GM21367 (cell line): ENCODE measurements at regions not wholly inside any gene's neighbourhood (a gene's known extent, or its start where the extent isn't known, plus 50 kb on each side); places are given as distances from the start of the nearest gene placed in this dataset.
"Not testable (repeated sequence)": the region's sequence is repeated elsewhere in the genome, so short reads cannot be mapped to it uniquely, and the experiment has no call there.

Source experiments
- ATAC-seq: cut with Tn5 transposase; IDR thresholded peaks from one replicate; pipeline ENCODE4 v1.9.1; 2021; ENCODE audit not compliant: unreplicated experiment

DNA sequence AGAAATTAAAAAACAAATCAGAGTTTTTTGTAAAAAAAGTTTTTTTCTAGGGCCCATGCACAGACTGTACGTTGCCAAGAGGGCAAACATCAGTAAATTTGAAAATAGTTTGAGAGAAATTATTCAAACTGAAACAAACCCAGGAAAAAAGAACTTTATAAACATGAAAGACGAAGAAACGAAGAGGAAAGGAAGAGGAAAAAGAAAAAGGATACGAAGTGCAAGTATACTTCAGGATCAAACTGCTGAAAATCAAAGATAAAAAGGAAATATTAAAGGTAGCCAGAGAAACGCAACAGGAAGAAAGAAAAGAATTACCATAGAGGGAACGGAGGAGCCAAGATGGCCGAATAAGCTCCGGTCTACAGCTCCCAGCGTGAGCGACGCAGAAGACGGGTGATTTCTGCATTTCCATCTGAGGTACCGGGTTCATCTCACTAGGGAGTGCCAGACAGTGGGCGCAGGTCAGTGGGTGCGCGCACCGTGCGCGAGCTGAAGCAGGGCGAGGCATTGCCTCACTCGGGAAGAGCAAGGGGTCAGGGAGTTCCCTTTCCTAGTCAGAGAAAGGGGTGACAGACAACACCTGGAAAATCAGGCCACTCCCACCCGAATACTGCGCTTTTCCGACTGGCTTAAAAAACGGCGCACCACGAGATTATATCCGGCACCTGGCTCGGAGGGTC lies 94.4 kb upstream of the GAS1 start:
- ATAC-seq, result not testable (repeated sequence)

DNA sequence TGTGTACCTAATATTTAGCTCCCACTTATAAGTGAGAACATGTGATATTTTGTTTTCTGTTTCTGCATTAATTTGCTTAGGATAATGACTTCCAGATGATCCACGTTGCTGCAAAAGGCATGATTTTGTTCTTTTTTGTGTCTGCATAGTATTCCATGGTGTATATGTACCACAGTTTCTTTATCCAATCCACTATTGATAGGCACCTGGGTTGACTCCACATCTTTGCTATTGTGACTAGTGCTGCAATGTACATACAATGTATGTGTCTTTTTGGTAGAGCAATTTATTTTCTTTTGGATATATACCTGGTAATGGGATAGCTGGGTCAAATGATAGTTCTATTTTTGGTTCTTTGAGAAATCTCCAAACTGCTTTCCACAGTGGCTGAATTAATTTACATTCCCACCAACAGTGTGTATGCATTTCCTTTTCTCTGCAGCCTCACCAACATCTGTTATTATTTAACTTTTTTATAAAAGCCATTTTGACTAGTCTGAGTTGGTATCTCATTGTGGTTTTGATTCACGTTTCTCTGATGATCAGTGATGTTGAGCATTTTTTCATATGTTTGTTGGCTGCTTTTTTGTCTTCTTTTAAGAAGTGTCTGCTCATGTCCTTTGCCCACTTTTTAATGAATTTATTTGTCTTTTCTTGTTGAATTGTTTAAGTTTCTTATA lies 102.8 kb upstream of the GAS1 start:
- not testable (repeated sequence) for ATAC-seq

GRCh38 chr9:87054999-87055686 lies 107.8 kb upstream of the GAS1 start:
- no peak for ATAC-seq

DNA sequence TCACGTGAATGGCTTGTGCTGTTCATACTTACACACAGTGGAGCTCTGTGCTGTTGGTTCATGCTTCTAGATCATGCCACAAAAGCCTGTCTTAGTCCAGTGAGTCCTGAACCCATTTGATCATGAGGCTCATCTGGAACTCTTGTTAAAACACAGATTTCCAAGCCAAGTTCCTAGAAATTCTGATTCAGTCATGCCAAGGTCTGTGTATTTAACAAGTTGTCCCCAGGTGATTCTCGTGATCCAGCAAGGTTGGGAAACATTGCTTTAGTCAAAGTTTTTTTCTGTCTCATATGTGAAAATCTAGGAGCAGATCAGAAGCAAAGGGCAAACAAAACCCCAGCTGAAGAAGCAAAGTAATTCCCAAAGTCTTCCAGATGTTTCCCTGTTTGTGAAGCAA lies 112.5 kb upstream of the GAS1 start:
- no peak for ATAC-seq

- ATAC-seq, result no peak
These were observed 115.4 kb upstream of the GAS1 start for GRCh38 chr9:87062746-87063145.

DNA sequence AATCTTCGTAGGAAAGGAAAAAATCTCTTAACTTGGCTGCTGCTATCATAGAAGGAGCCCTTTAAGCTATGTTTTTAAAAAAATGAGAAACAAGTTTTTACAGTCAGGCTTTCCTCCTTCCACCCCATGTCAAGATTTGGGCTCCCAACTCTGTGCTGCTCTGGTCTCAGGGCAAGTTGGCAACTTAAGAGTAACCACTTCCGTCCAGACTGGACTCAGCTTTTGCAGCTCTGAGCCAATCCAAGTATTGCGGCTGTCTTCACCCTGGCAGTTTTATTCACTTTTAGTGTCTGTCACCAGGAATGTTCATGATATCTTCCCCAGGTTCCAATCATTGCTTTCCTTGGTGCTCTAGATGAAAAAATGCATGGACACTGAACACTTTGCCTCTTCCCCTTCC lies 115.9 kb upstream of the GAS1 start:
- no peak for ATAC-seq

- ATAC-seq, result no peak
These were observed 116.6 kb upstream of the GAS1 start for GRCh38 chr9:87063871-87064270.

DNA sequence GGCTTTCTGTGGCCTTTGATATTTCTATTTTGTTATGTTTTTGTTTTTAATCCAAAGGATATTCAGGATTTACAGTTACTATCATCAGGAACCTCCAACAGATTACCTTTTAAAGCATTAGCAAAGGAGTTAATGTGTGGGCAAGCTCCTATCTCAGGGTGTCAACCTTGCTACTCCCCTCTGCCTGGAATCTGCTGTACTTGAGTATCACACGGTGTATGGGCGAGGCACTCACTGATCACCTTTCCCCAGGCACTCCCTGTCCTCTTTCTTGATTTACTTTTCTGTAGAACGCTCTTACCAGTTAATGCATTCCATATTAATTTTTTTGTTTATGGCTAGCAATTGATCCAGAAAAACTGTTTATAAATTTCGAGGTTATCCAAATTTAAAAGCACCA lies 117.0 kb upstream of the GAS1 start:
- ATAC-seq, result no peak

DNA sequence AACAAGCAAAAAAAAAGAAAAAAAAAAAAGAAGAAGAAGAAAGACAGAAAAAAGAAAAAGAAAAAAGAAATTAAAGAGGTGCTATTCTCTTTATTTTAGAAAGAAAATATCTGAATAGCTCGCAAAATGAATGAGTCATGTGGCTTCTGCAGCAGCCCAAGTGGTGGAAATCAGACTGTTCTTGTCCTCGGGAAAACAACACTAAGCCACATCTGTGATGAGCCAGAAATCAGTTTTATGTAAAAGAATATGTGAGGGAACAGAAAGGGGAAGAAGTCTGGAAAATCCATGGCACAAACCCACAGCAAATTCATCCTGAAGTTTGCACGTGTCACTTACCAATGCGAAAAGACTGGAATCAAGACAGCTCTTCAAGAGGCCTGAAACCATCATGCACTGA lies 118.7 kb upstream of the GAS1 start:
- no peak for ATAC-seq

- no peak for ATAC-seq
These were observed 120.1 kb upstream of the GAS1 start for GRCh38 chr9:87067426-87067825.

DNA sequence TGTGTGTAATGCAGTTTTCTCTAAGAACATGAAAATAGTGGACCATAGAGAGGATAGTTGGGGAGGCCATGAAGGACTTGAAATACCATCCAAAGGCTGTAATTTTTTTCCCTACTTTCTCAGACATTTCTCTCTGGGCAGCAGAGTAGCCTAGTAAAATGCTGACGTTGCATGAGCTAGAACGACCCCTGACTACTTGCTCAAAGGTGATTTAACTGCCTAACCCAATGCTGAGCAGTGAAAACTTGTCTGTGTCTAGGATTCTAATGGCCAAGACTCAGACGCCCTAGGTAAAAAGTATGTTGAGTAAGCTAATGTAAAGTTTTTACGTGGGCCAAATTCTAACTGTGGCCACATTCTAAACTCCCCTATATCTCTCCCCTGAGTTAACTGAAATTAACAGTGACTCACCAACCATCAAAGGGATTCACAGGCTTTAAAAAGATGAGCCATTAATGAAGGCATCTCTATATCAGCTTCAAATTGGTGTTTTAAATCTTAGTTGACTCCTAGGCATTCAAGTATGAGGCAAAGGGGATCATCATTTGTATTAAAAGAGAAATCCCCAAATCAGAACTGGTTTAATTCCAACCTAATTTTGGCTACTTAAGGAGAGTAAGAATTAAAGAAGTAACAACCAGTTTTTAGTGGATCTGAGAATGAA lies 121.0 kb upstream of the GAS1 start:
- no peak for ATAC-seq

GRCh38 chr9:87069690-87070089 lies 122.4 kb upstream of the GAS1 start:
- no peak for ATAC-seq

DNA sequence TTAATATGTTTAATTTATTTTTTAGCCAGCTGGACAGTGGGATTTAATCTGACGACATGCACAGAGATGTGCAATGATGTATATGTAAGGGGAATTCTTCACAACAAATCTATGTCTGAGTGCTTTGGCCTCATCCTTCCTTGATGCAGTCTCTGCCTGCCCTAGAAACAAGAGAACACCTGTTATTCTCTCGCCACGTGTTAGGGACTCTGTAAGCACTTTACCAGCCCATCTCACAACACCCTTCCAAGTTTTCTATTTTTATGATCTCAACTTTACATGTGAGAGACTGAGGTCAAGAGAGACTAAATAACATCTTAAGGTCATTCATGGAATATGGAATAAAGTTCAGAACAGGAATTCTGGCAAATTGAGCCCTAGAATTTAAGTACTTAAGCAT lies 123.0 kb upstream of the GAS1 start:
- no peak for ATAC-seq

- ATAC-seq, result no peak
These were observed 124.2 kb upstream of the GAS1 start for GRCh38 chr9:87071473-87071872.

DNA sequence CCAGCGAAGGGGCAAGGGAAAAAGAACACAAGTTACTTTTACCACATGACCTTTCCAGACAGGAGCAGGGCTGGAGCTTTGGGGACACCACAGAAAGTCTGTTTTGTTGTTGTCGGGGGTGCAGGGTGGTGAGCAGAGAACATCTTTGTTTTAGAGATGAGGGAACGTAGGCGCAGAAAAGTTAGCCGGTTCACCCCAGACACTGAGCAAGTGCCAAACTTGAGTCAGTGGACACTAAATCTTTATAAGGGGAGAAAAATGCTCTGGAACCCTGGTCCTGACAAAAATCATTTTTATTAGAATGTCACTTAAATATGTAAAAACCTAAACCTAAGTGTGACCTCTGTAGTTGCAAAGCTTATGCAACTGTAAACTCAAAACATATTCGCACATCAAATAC lies 126.4 kb upstream of the GAS1 start:
- no peak for ATAC-seq

GRCh38 chr9:87075537-87075936 lies 128.2 kb upstream of the GAS1 start:
- ATAC-seq, result no peak

DNA sequence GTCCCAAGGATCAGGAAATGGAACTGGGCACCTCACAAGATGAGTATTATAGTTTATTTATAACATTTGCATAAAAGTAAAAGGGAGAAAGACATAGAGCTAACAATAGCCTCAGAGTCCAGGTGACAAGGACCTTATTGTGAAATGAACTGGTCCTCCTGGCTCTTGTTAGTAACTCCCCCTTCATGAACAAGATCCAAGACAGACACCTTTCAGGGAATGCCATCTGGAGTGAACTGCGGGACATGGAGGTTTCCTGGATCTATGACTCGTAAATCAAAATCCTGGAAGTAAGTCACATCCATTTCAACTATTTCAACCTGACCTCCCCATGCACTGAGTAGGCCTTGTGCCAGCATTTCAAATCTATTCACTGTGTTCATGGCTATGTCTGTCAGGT lies 129.5 kb upstream of the GAS1 start:
- no peak for ATAC-seq

DNA sequence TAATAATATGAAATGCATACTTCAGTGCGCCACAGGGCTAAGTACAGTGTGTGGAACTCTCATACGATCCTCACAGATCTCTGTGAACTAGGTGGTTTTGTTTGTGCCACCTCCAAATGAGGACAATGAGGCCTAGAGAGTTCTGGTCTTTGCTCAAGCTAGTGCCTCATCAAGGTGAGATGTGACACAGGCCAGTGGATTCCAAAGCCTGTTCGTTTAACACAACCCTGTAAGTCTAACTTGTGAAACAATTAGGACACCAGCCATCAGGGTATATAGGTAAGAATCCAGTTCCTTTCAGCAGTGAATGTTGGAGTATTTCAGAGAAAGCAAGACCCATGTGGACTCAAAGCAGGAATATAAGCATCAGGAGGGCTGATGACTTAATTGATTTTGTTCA lies 130.7 kb upstream of the GAS1 start:
- ATAC-seq, result no peak

DNA sequence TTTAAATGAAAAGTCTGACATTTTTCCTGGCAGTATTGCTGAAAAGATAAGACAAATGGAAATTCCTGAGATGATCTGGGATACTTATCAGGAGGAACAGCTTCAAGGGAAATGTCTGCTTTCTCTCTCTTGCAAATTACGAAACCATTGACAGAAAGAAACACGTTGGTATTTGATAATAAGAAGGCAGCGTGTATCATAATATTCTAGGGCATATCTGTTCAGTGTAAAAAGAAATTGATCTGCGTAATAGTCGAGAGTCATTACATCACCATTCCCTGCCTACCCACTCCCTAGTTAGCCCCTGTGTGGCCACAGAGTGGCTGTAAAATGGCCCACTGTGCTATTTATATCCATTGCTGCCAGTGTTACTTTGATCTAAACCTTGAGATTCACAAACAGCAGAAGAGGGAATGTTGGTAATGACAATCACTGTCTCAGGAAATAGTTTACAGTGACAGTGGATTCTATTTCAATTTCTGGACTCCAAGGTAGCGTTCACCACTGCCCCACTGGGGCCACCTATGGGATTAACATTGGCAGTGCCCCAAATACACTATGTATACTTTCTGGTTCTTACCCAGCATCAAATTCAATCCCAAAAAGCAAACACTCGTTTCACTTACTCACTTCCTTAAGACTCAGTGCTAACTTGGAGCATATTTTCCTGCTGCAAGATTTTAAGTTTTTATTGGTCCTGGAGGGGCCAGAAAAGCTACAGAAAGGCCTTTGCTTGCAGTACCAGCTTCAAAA lies 133.4 kb upstream of the GAS1 start:
- ATAC-seq, result no peak

- ATAC-seq, result no peak
These were observed 134.2 kb upstream of the GAS1 start for GRCh38 chr9:87081503-87081902.

DNA sequence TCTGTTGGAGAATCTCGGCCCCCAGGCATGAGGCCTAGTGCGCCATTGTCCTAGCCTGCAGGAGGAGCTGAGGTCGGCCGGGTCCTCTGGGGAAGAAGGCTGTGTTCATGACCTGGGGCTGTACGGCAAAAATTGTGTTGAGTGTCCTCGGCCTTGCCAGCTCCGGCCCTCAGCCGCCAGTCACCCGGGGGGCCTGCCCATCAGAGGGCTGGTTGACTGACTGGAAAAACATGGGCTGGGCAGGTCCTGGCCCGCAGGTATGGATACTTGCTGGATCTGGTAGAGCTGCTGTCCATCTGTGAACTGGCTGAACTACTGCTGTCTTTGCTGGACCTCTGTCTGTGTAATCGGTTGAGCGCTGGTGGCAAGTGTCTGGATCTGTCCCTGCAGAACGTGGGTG lies 136.7 kb upstream of the GAS1 start:
- no peak for ATAC-seq
